ENCODE measurements at regions not wholly inside any gene's neighbourhood (a gene's known extent, or its start where the extent isn't known, plus 50 kb on each side); places are given as distances from the start of the nearest gene placed in this dataset.

DNA sequence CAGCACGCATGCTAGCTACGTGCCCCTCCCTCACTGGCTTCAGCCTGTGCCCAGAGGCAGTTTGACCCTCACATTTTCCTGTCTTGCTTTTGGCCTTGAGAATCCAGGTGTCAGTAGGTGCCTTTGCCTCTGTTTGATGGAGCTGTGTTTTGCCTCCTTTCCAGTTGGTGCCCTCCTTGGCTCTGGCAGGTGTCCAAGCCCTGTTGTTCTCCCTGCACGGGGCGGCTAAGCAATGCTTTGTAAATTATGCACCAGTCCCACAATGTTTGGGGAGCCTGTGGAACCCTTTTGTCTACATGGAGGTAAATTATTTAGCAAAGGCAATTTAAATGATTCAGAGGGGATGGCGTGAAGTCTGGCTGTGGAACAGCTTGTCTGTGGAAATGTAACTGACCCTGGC lies 202.9 kb upstream of the BOD1L1 start:
- Mint-ChIP-seq H3K9me3 (ENCODE audit: low read depth) (no peaks in the 10 kb centered on the region), H3K4me1 (ENCODE audit: low read depth) (peaks cover 7% of the 10 kb centered on the region)

DNA sequence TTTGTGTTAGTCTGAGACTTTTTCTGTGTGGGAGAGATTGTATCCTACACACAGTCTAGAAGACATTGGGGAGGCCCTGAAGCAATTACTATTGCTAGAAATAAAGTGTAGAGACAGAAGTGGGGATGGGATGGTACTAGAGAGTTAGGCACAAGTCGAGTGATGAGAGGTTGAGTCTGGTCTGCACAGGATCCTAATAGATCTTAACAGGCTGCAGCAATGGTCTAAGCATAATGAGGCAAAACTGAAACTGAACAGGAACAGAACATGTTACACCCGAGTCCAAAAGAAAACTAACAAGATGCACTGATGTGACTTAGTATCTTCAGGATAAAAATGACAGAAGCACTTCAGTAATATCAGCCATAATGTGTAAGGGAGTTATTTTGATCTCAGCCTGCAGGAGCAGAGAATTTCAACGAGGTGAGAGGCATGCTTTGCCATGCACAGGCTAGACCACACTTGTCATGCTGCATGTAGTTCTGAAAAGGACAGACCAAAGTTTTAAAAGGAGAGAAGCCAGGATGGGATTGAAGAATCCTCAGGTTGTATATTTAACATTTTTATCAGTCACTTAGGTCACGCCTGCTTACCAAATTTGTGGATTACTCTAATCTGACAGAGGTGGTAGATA lies 205.8 kb upstream of the BOD1L1 start:
- no peak for DNase-seq (ENCODE audit: low spot score)
- H3K4me3 Mint-ChIP-seq (ENCODE audit: unreplicated experiment) = no peak overlapping the region
- TF ChIP-seq, protein P1, sequence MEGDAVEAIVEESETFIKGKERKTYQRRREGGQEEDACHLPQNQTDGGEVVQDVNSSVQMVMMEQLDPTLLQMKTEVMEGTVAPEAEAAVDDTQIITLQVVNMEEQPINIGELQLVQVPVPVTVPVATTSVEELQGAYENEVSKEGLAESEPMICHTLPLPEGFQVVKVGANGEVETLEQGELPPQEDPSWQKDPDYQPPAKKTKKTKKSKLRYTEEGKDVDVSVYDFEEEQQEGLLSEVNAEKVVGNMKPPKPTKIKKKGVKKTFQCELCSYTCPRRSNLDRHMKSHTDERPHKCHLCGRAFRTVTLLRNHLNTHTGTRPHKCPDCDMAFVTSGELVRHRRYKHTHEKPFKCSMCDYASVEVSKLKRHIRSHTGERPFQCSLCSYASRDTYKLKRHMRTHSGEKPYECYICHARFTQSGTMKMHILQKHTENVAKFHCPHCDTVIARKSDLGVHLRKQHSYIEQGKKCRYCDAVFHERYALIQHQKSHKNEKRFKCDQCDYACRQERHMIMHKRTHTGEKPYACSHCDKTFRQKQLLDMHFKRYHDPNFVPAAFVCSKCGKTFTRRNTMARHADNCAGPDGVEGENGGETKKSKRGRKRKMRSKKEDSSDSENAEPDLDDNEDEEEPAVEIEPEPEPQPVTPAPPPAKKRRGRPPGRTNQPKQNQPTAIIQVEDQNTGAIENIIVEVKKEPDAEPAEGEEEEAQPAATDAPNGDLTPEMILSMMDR (IDR thresholded peaks at IDR 0.05) = no peak
- H3K27ac Mint-ChIP-seq (ENCODE audit: unreplicated experiment) = no peak overlapping the region
- no peaks in the 10 kb centered on the region for H3K36me3 Mint-ChIP-seq (ENCODE audit: low read depth)
- peaks cover 14% of the 10 kb centered on the region for H3K27me3 Mint-ChIP-seq (ENCODE audit: low read depth)
- H3K4me1 Mint-ChIP-seq (ENCODE audit: low read depth) = peaks cover 7% of the 10 kb centered on the region
- no peaks in the 10 kb centered on the region for H3K9me3 Mint-ChIP-seq (ENCODE audit: low read depth)

More for the DNA sequence above, 202.9 kb upstream of the BOD1L1 start:
- H3K4me3 Mint-ChIP-seq (ENCODE audit: unreplicated experiment) = no peak overlapping the region
- DNase-seq (ENCODE audit: low spot score) = no peak
- TF ChIP-seq, protein P1 (IDR thresholded peaks at IDR 0.05) = no peak
- H3K27ac Mint-ChIP-seq (ENCODE audit: unreplicated experiment) = no peak overlapping the region
- H3K27me3 Mint-ChIP-seq (ENCODE audit: low read depth) = peaks cover 10% of the 10 kb centered on the region
- H3K36me3 Mint-ChIP-seq (ENCODE audit: low read depth) = peaks cover 2% of the 10 kb centered on the region

GRCh38 chr4:13836946-13837912 lies 209.7 kb upstream of the BOD1L1 start:
- Mint-ChIP-seq H3K27me3 (ENCODE audit: low read depth) (peaks cover 19% of the 10 kb centered on the region), H3K4me1 (ENCODE audit: low read depth) (no peaks in the 10 kb centered on the region), H3K4me3 (ENCODE audit: unreplicated experiment) (no peak overlapping the region), H3K36me3 (ENCODE audit: low read depth) (no peaks in the 10 kb centered on the region), H3K9me3 (ENCODE audit: low read depth) (peaks cover 3% of the 10 kb centered on the region), H3K27ac (ENCODE audit: unreplicated experiment) (no peak overlapping the region)
- no peak for DNase-seq (ENCODE audit: low spot score)
- TF ChIP-seq, protein P1 (IDR thresholded peaks at IDR 0.05) = no peak

- no peak overlapping the region for H3K4me3 Mint-ChIP-seq (ENCODE audit: unreplicated experiment)
- peaks cover 3% of the 10 kb centered on the region for H3K9me3 Mint-ChIP-seq (ENCODE audit: low read depth)
- TF ChIP-seq, protein P1 (IDR thresholded peaks at IDR 0.05) = no peak
- H3K27ac Mint-ChIP-seq (ENCODE audit: unreplicated experiment) = no peak overlapping the region
- H3K36me3 Mint-ChIP-seq (ENCODE audit: low read depth) = no peaks in the 10 kb centered on the region
- H3K27me3 Mint-ChIP-seq (ENCODE audit: low read depth) = peaks cover 26% of the 10 kb centered on the region
- no peaks in the 10 kb centered on the region for H3K4me1 Mint-ChIP-seq (ENCODE audit: low read depth)
- no peak for DNase-seq (ENCODE audit: low spot score)
These were observed 213.1 kb upstream of the BOD1L1 start for GRCh38 chr4:13840502-13841190.

DNA sequence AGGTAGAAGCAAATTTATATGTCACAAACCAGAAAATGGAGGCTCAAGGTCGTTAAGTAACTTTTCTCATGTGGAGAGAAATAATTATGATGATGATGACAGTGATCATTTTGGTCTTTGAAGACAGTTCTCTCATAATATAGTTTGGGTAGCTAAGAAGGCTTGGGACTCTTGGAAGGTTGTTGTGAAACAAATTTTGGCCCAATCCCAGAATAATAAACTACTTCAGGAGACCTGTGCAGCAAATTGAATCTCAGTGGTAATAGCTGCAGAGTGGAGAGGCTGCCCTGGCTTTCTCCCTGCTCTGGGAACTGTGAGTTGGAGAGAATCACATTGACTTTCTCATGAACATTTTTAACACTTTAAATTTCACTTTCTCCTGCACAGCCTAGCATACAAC lies 217.2 kb upstream of the BOD1L1 start:
- peaks cover 22% of the 10 kb centered on the region for H3K27me3 Mint-ChIP-seq (ENCODE audit: low read depth)
- H3K27ac Mint-ChIP-seq (ENCODE audit: unreplicated experiment) = no peak overlapping the region
- peaks cover 6% of the 10 kb centered on the region for H3K9me3 Mint-ChIP-seq (ENCODE audit: low read depth)
- TF ChIP-seq, protein P1 (IDR thresholded peaks at IDR 0.05) = no peak
- H3K36me3 Mint-ChIP-seq (ENCODE audit: low read depth) = peaks cover 2% of the 10 kb centered on the region
- no peak overlapping the region for H3K4me3 Mint-ChIP-seq (ENCODE audit: unreplicated experiment)
- no peaks in the 10 kb centered on the region for H3K4me1 Mint-ChIP-seq (ENCODE audit: low read depth)
- DNase-seq (ENCODE audit: low spot score) = no peak

Measured in chondrocyte (in vitro differentiated cells).